Chondrocyte (in vitro differentiated cells): ENCODE measurements at regions not wholly inside any gene's neighbourhood (a gene's known extent, or its start where the extent isn't known, plus 50 kb on each side); places are given as distances from the start of the nearest gene placed in this dataset.

Source experiments
- DNase-seq: peaks from one replicate; pipeline ENCODE4 v3.0.0; 2021; ENCODE audit warnings: mixed read lengths, low spot score
- H3K27ac Mint-ChIP-seq: one replicate; pipeline ENCODE4 v1.8.0; 2021; ENCODE audit warnings: mild to moderate bottlenecking, moderate library complexity, mixed read lengths; ENCODE audit not compliant: unreplicated experiment
- H3K27me3 Mint-ChIP-seq: 2 replicates; pipeline ENCODE4 v1.8.0; 2021; ENCODE audit warnings: low read depth, mixed read lengths
- H3K36me3 Mint-ChIP-seq: 2 replicates; pipeline ENCODE4 v1.8.0; 2021; ENCODE audit warnings: low read depth, mixed read lengths
- H3K4me1 Mint-ChIP-seq: 2 replicates; pipeline ENCODE4 v1.8.0; 2021; ENCODE audit warnings: low read depth, mild to moderate bottlenecking, mixed read lengths
- H3K4me3 Mint-ChIP-seq: one replicate; pipeline ENCODE4 v1.8.0; 2021; ENCODE audit warnings: mild to moderate bottlenecking, moderate library complexity, mixed read lengths; ENCODE audit not compliant: unreplicated experiment
- H3K9me3 Mint-ChIP-seq: 2 replicates; pipeline ENCODE4 v1.8.0; 2021; ENCODE audit warnings: low read depth, mixed read lengths
- TF ChIP-seq, protein P1 (sequence below): fragments of 200-600 bp; sonication (generic); IDR thresholded peaks from 2 replicates; pipeline ENCODE4 v1.5.0; 2021; ENCODE audit warnings: antibody characterized with exemption, mild to moderate bottlenecking, moderate library complexity

DNA sequence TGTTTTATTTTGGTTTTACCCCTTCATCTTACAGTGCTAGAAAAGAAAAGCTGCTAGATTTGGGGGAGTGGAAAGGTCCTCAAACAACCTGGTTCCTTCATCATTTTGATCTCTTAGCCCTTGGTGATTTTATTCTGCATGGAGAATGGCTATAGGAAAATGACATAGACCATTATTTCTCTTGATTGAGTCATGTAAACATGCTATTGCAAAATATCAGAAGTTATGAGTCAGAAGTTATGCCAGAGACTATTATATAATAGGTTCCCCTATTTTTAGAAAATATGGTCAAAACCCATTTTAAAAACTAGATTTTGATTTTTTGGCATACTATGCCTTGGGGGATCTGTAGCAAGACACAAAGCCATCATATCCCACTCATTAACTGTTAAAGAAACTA, 83.7 kb upstream of the FAM9C start:
- no peak for DNase-seq

DNA sequence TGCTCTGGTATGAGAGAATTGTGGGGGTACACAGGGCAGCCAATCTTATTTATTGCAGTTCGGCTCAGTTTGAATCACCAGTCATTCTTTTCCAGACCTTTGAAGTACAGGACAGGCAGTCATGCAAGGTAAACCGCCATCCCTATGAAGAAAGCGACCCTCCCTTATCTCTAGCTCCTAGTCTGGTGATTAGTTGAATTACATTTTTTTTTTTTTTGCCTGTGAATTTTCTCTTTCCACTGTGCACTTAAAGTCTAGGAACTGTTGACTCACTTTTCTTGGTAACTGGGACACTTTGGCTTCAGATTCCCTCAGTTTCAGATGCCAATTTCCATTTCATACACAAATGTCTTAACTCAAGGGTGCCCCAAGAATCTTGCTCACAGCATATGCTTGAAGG, 82.4 kb upstream of the FAM9C start:
- Mint-ChIP-seq H3K9me3 (no peaks in the 10 kb centered on the region), H3K27me3 (no peaks in the 10 kb centered on the region), H3K4me1 (peaks cover 70% of the 10 kb centered on the region), H3K4me3 (no peak overlapping the region), H3K36me3 (no peaks in the 10 kb centered on the region), H3K27ac (no peak overlapping the region)
- DNase-seq, result no peak
- TF ChIP-seq, protein P1, sequence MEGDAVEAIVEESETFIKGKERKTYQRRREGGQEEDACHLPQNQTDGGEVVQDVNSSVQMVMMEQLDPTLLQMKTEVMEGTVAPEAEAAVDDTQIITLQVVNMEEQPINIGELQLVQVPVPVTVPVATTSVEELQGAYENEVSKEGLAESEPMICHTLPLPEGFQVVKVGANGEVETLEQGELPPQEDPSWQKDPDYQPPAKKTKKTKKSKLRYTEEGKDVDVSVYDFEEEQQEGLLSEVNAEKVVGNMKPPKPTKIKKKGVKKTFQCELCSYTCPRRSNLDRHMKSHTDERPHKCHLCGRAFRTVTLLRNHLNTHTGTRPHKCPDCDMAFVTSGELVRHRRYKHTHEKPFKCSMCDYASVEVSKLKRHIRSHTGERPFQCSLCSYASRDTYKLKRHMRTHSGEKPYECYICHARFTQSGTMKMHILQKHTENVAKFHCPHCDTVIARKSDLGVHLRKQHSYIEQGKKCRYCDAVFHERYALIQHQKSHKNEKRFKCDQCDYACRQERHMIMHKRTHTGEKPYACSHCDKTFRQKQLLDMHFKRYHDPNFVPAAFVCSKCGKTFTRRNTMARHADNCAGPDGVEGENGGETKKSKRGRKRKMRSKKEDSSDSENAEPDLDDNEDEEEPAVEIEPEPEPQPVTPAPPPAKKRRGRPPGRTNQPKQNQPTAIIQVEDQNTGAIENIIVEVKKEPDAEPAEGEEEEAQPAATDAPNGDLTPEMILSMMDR, result no peak

More for the DNA sequence above, 83.7 kb upstream of the FAM9C start:
- H3K4me3 Mint-ChIP-seq, result no peak overlapping the region
- TF ChIP-seq, protein P1, result no peak
- no peak overlapping the region for H3K27ac Mint-ChIP-seq
- no peaks in the 10 kb centered on the region for H3K27me3 Mint-ChIP-seq
- H3K9me3 Mint-ChIP-seq, result no peaks in the 10 kb centered on the region
- H3K4me1 Mint-ChIP-seq, result peaks cover 59% of the 10 kb centered on the region
- H3K36me3 Mint-ChIP-seq, result no peaks in the 10 kb centered on the region

DNA sequence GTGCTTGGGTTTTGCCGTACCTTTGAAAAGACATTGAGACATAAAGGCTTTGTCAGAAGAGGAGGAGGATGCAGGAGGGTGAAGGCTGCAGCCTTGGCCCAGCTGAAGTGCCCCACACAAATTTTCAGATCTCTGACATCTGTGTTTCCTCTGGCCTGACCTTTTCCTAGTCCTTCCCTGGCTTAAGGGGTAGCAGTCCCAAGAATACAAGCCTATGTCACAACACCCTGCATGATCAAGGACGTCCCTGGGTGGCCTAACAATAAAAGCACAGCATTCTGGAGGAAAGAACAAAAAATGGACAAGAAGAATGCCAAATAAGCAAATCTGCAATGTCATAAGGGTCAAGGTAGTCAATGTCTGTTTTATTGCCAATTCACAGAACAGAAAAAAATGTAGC, 80.8 kb upstream of the FAM9C start:
- Mint-ChIP-seq H3K4me3 (no peak overlapping the region), H3K36me3 (no peaks in the 10 kb centered on the region), H3K9me3 (no peaks in the 10 kb centered on the region), H3K27ac (peak overlapping the region; percentile 14), H3K4me1 (peaks cover 74% of the 10 kb centered on the region), H3K27me3 (no peaks in the 10 kb centered on the region)
- DNase-seq, result no peak
- TF ChIP-seq, protein P1, result no peak

DNA sequence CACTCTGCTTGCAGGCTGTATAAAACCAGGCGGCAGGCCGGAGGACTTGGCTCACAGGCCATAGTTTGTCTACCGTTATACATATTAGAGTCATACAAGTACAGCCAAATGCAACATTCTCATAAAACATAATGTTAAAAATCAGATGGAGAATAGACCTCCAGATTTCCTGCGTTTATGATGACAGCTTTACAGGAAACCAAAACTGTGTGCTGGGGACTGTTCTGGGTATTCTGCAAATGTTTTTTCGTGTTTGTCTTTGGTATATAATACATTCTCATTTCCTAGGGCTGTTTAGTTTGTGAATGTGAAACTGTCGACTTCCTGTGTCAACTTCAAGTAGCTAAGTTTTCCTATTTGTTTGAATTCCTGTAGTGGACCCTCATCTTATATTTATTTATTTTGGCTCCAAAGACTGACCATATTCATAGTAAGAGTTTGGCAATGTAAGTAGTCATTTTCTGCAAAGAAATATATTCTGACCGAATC, 79.5 kb upstream of the FAM9C start:
- TF ChIP-seq, protein P1, result no peak
- peaks cover 80% of the 10 kb centered on the region for H3K4me1 Mint-ChIP-seq

DNA sequence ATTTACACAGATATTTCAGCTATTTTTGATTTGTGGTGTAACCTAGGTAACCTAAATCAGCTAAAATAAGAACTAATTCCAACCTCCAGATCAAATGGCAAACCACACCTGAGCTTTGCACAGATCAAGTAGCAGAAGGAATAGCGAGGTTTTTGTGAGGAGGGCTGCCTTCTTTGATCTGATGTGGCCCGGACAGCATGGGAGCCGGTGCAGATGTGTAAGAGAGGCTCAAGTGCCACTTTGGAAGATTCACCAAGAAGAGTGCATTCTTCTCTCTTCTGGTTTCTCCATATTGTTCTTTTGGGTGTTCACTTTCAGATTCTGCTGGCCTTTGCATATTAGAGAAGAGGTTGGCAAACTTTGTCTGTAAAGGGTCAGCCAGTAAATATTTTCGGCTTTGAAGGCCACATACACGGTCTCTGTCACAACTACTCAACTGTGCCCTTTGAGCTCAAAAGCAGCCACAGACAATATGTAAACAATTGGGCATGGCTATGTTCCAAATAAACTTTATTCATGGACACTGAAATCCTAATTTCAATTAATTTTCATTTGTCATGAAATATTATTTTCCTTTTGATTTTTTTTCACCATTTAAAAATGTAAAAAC, 78.9 kb upstream of the FAM9C start:
- DNase-seq, result no peak
- no peaks in the 10 kb centered on the region for H3K36me3 Mint-ChIP-seq
- H3K4me1 Mint-ChIP-seq, result peaks cover 78% of the 10 kb centered on the region
- no peaks in the 10 kb centered on the region for H3K9me3 Mint-ChIP-seq
- TF ChIP-seq, protein P1, result no peak
- no peaks in the 10 kb centered on the region for H3K27me3 Mint-ChIP-seq
- H3K27ac Mint-ChIP-seq, result peak overlapping the region; percentile 85
- no peak overlapping the region for H3K4me3 Mint-ChIP-seq

More for the DNA sequence above, 79.5 kb upstream of the FAM9C start:
- Mint-ChIP-seq H3K27ac (peak overlapping the region; percentile 85), H3K4me3 (no peak overlapping the region), H3K36me3 (no peaks in the 10 kb centered on the region), H3K27me3 (no peaks in the 10 kb centered on the region), H3K9me3 (no peaks in the 10 kb centered on the region)
- DNase-seq, result no peak
